GM12878 (cell line): ENCODE measurements at regions not wholly inside any gene's neighbourhood (a gene's known extent, or its start where the extent isn't known, plus 50 kb on each side); places are given as distances from the start of the nearest gene placed in this dataset.

ENCODE experiments used
- BHLHE40 ChIP-seq, 2 experiments: fragments of 450-650 bp in 1 of 2; IDR thresholded peaks; 2 replicates each; pipeline ENCODE4 v1.6.1; 2011 to 2017; ENCODE audit warnings: low read depth in 2 of 2, borderline replicate concordance in 1 of 2, improper control_type of control experiment in 1 of 2, low read length in 1 of 2, mild to moderate bottlenecking in 1 of 2
- CBX5 ChIP-seq: sonication (generic); IDR thresholded peaks from 2 replicates; pipeline ENCODE4 v1.6.1; 2016; ENCODE audit warnings: low read depth, moderate library complexity, mild to moderate bottlenecking, inconsistent platforms
- CREM ChIP-seq: IDR thresholded peaks from 2 replicates; pipeline ENCODE4 v1.6.1; 2014; ENCODE audit warnings: antibody characterized with exemption, low read depth
- ETV6 ChIP-seq, 2 experiments: fragments of 450-650 bp in 1 of 2; IDR thresholded peaks in 1 of 2; conservative IDR thresholded peaks in 1 of 2; 2 replicates each; pipeline ENCODE4 v1.6.1; 2014; ENCODE audit warnings: antibody characterized with exemption in 1 of 2, borderline replicate concordance in 1 of 2, low read depth in 1 of 2, mild to moderate bottlenecking in 1 of 2, moderate library complexity in 1 of 2
- IRF4 ChIP-seq: IDR thresholded peaks from 2 replicates; pipeline ENCODE4 v1.6.1; 2011; ENCODE audit warnings: low read depth, low read length
- MEF2A ChIP-seq: IDR thresholded peaks from 2 replicates; pipeline ENCODE4 v1.6.1; 2011; ENCODE audit warnings: low read depth, mild to moderate bottlenecking, low read length, moderate library complexity; ENCODE audit not compliant: insufficient read depth
- NBN ChIP-seq: fragments of 450-650 bp; IDR thresholded peaks from 2 replicates; pipeline ENCODE4 v1.6.1; 2016
- NFXL1 ChIP-seq: fragments of 450-650 bp; IDR thresholded peaks from 2 replicates; pipeline ENCODE4 v1.6.1; 2017; ENCODE audit warnings: antibody characterized with exemption, mild to moderate bottlenecking, borderline replicate concordance
- SMC3 ChIP-seq: IDR thresholded peaks from 2 replicates; pipeline ENCODE4 v1.6.1; 2011; ENCODE audit warnings: low read length, improper control_type of control experiment, borderline replicate concordance
- YY1 ChIP-seq: IDR thresholded peaks from 2 replicates; pipeline ENCODE4 v1.6.1; 2011; ENCODE audit warnings: low read depth, mild to moderate bottlenecking, low read length
- ZNF217 ChIP-seq: fragments of 450-650 bp; IDR thresholded peaks from 2 replicates; pipeline ENCODE4 v1.6.1; 2017; ENCODE audit warnings: antibody characterized with exemption, mild to moderate bottlenecking
- TF ChIP-seq, protein P1 (sequence below): IDR thresholded peaks from 2 replicates; pipeline ENCODE4 v1.6.1; 2012; ENCODE audit warnings: low read length, inconsistent platforms

DNA sequence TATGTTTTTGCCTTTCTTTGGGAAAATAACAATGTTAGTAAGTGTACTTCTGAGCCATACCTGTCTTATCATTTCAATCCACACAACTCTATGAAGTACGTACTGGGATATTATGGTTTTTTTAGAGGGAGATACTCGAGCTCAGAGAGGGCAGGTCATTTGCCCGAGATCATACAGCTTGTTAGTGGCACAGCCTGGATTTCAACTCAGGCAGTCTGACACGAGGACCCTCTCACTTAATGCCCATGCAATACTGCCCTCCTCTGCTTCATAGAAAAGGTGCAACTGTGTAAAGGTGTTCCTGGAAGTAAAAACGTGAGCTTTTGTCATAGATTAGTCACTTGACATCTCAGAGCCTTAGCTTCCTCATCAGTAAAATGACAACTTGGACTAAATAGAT is 128.0 kb downstream of the NDUFA12 start (continued):
- TF ChIP-seq ETV6 (conservative IDR thresholded peaks at IDR 0.05 in 1 of 2, IDR thresholded peaks at IDR 0.05 in 1 of 2; ENCODE audit: borderline replicate concordance in 1 of 2, low read depth in 1 of 2) (no peak), ZNF217 (peak; percentile 88; the same call in 1 of the 2 replicates), NFXL1 (peak; percentile 68; the same call in 1 of the 2 replicates), YY1 (peak; percentile 48; the same call in 1 of the 2 replicates), BHLHE40 (IDR thresholded peaks at IDR 0.05; ENCODE audit: borderline replicate concordance in 1 of 2, low read depth in 2 of 2, low read length in 1 of 2) (peak; percentile 89 to 90), MEF2A (0 out of 2 replicates have a peak, but pooled peaks have one; percentile 7), SMC3 (peak; percentile 89), NBN (no peak; the same call in 1 of the 2 replicates), CREM (0 out of 2 replicates have a peak, but pooled peaks have one; percentile 38), IRF4 (peak; percentile 36; the same call in 1 of the 2 replicates), CBX5 (peak; percentile 71)
- TF ChIP-seq, protein P1, sequence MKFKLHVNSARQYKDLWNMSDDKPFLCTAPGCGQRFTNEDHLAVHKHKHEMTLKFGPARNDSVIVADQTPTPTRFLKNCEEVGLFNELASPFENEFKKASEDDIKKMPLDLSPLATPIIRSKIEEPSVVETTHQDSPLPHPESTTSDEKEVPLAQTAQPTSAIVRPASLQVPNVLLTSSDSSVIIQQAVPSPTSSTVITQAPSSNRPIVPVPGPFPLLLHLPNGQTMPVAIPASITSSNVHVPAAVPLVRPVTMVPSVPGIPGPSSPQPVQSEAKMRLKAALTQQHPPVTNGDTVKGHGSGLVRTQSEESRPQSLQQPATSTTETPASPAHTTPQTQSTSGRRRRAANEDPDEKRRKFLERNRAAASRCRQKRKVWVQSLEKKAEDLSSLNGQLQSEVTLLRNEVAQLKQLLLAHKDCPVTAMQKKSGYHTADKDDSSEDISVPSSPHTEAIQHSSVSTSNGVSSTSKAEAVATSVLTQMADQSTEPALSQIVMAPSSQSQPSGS: 0 out of 2 replicates have a peak, but pooled peaks have one; percentile 28
